K562 (cell line): ENCODE measurements at regions not wholly inside any gene's neighbourhood (a gene's known extent, or its start where the extent isn't known, plus 50 kb on each side); places are given as distances from the start of the nearest gene placed in this dataset.

Source experiments
- ATAC-seq: fragments of 200-7000 bp; cut with Tn5 transposase; 3 replicates; pipeline ENCODE4 v1.9.1; 2020; ENCODE audit warnings: moderate library complexity
- BruUV-seq: library from RNA; stranded (reverse); fragments of 400-500 nt; replicated peaks from 2 replicates; lab custom pipeline; 2021; lab: Mats Ljungman, UMichigan
- CTCF ChIA-PET: fragments of 300-600 bp; formaldehyde crosslinking; extraction: SDS; loops from one replicate; lab custom pipeline; 2021; ENCODE audit warnings: low intra/inter-chr PET ratio; lab: Yijun Ruan, JAX
- POLR2A ChIA-PET: fragments of 300-600, 350-650 bp; sonication (Branson Sonifier 250); formaldehyde crosslinking; extraction: SDS; loops from one replicate; lab custom pipeline; 2021; ENCODE audit warnings: antibody characterized with exemption, inconsistent platforms; lab: Yijun Ruan, JAX
- DNase-seq, 4 experiments: peaks; one replicate each; pipeline versions ENCODE4 v3.0.0 to v3.0.0-alpha.2; 2011 to 2018; ENCODE audit warnings: low spot score in 3 of 4, mixed read lengths in 3 of 4; ENCODE audit errors: extremely low read depth in 1 of 4
- FAIRE-seq: peaks from 2 replicates; lab custom pipeline; 2011; peaks lifted over from hg19 to GRCh38; lab: Jason Lieb, UNC
- H2AFZ ChIP-seq: 2 replicates; pipeline ENCODE4 v1.6.0; 2011; ENCODE audit warnings: low read depth, low read length, control low read depth, inconsistent platforms
- H3K27ac ChIP-seq: fragments of 200-600 bp; 3 replicates; pipeline ENCODE4 v1.8.0; 2011; ENCODE audit warnings: low read depth, mild to moderate bottlenecking, control low read depth, inconsistent platforms, low read length, moderate library complexity, mixed read lengths; ENCODE audit errors: extremely low read depth
- H3K27me3 ChIP-seq, 2 experiments: fragments of 300-600 bp in 1 of 2; 2 replicates in 1 of 2; 3 replicates in 1 of 2; pipeline versions ENCODE4 v1.6.0 to v1.8.0; 2011; ENCODE audit warnings: inconsistent platforms in 2 of 2, low read length in 2 of 2, mild to moderate bottlenecking in 1 of 2, mixed read lengths in 1 of 2, moderate library complexity in 1 of 2; ENCODE audit not compliant: control insufficient read depth in 2 of 2, insufficient read depth in 2 of 2
- H3K36me3 ChIP-seq: fragments of 300-600 bp; 3 replicates; pipeline ENCODE4 v1.8.0; 2011; ENCODE audit warnings: mild to moderate bottlenecking, low read length, inconsistent platforms; ENCODE audit not compliant: control insufficient read depth, insufficient read depth
- H3K4me1 ChIP-seq, 2 experiments: fragments of 200-600 bp in 1 of 2; replicated peaks in 1 of 2; 2 replicates in 1 of 2; 3 replicates in 1 of 2; pipeline versions ENCODE4 v1.5.1 to v1.8.0; 2011; ENCODE audit warnings: inconsistent platforms in 2 of 2, low read length in 2 of 2, mild to moderate bottlenecking in 1 of 2, mixed read lengths in 1 of 2, moderate library complexity in 1 of 2; ENCODE audit not compliant: control insufficient read depth in 2 of 2, insufficient read depth in 2 of 2
- H3K4me2 ChIP-seq: 2 replicates; pipeline ENCODE4 v1.6.1; 2011; ENCODE audit warnings: low read length, control low read depth, inconsistent platforms, mixed read lengths; ENCODE audit not compliant: insufficient read depth
- H3K4me3 ChIP-seq: fragments of 200-600 bp; sonication (generic), shearing (Covaris generic); 2 replicates; pipeline ENCODE4 v1.5.1; 2016; ENCODE audit warnings: control low read depth, inconsistent platforms
- H3K79me2 ChIP-seq: fragments of 200-600 bp; 3 replicates; pipeline ENCODE4 v1.8.0; 2011; ENCODE audit warnings: low read length, inconsistent platforms; ENCODE audit not compliant: control insufficient read depth, insufficient read depth
- H3K9ac ChIP-seq, 2 experiments: 2 replicates each; pipeline versions ENCODE4 v1.6.0 to v1.6.1; 2011; ENCODE audit warnings: low read depth in 2 of 2, low read length in 2 of 2, control low read depth in 1 of 2, inconsistent platforms in 1 of 2, mild to moderate bottlenecking in 1 of 2, mixed read lengths in 1 of 2; ENCODE audit not compliant: insufficient read depth in 1 of 2
- H3K9me1 ChIP-seq: one replicate; pipeline ENCODE4 v1.6.0; 2011; ENCODE audit warnings: inconsistent platforms, mild to moderate bottlenecking, low read length, moderate library complexity; ENCODE audit not compliant: control insufficient read depth, insufficient read depth
- H3K9me3 ChIP-seq: replicated peaks from 2 replicates; pipeline ENCODE4 v1.5.1; 2011; ENCODE audit warnings: low read depth, low read length, inconsistent platforms; ENCODE audit not compliant: control insufficient read depth, insufficient read depth
- H4K20me1 ChIP-seq: replicated peaks from 2 replicates; pipeline ENCODE4 v1.6.1; 2011; ENCODE audit warnings: low read length, inconsistent platforms, mixed read lengths; ENCODE audit not compliant: control insufficient read depth, insufficient read depth
- E2F5 ChIP-seq: sonication (generic); formaldehyde crosslinking; IDR thresholded peaks from 2 replicates; pipeline ENCODE4 v1.8.0; 2022; ENCODE audit warnings: mild to moderate bottlenecking, missing genetic modification reagents
- EGR1 ChIP-seq: fragments of 450-650 bp; conservative IDR thresholded peaks from 2 replicates; pipeline ENCODE4 v1.6.1; 2017; ENCODE audit warnings: mild to moderate bottlenecking
- ETS1 ChIP-seq: conservative IDR thresholded peaks from 2 replicates; pipeline ENCODE4 v1.6.1; 2011; ENCODE audit warnings: low read depth, mild to moderate bottlenecking, low read length; ENCODE audit not compliant: control insufficient read depth
- HDAC6 ChIP-seq: IDR thresholded peaks from 2 replicates; pipeline ENCODE4 v1.6.1; 2012; ENCODE audit warnings: low read depth, mild to moderate bottlenecking, control low read depth, inconsistent platforms, low read length, moderate library complexity
- HMG20A ChIP-seq: fragments of 450-650 bp; formaldehyde crosslinking; conservative IDR thresholded peaks from 2 replicates; pipeline ENCODE4 v1.4.0; 2020; ENCODE audit warnings: mild to moderate bottlenecking, mixed read lengths
- MCM7 ChIP-seq, 2 experiments: fragments of 450-650 bp; IDR thresholded peaks; 2 replicates each; pipeline ENCODE4 v1.6.1; 2016 to 2018
- NBN ChIP-seq: fragments of 450-650 bp; IDR thresholded peaks from 2 replicates; pipeline ENCODE4 v1.6.1; 2016; ENCODE audit warnings: low read depth, mild to moderate bottlenecking
- NFATC3 ChIP-seq: fragments of 450-650 bp; IDR thresholded peaks from 2 replicates; pipeline ENCODE4 v1.6.1; 2017; ENCODE audit warnings: mild to moderate bottlenecking
- RREB1 ChIP-seq: fragments of 250-450 bp; sonication (Bioruptor Pico); IDR thresholded peaks from 2 replicates; pipeline ENCODE4 v1.4.0; 2020
- XRCC3 ChIP-seq: fragments of 450-650 bp; IDR thresholded peaks from 2 replicates; pipeline ENCODE4 v1.6.1; 2017; ENCODE audit warnings: mild to moderate bottlenecking, moderate library complexity
- ZNF146 ChIP-seq: IDR thresholded peaks from one replicate; pipeline ENCODE4 v1.6.1; 2018; ENCODE audit warnings: missing compliant biosample characterization; ENCODE audit not compliant: unreplicated experiment
- ZNF561 ChIP-seq: fragments of 450-650 bp; formaldehyde crosslinking; conservative IDR thresholded peaks from 2 replicates; pipeline ENCODE4 v1.4.0; 2020; ENCODE audit warnings: mild to moderate bottlenecking, moderate library complexity
- ZNF764 ChIP-seq: fragments of 250-450 bp; sonication (Bioruptor Pico); IDR thresholded peaks from 2 replicates; pipeline ENCODE4 v1.4.0; 2020; ENCODE audit warnings: low read depth, mild to moderate bottlenecking, moderate library complexity
- WGBS: fragments of 100-300 bp; shearing (Covaris generic); methylation state at CpG from one replicate; pipeline ENCODE4 v1.1.6; 2016; ENCODE audit warnings: low coverage, mixed read lengths; ENCODE audit not compliant: insufficient coverage; ENCODE audit errors: missing lambda C conversion rate; 5-methylcytosine and 5-hydroxymethylcytosine counted together
- in situ Hi-C: fragments of 300-500 bp; cut with MboI; formaldehyde crosslinking; loops from 4 replicates; pipeline ENCODE4 v1.15.0; 2018; ENCODE audit warnings: inconsistent platforms, mixed read lengths
- intact Hi-C: fragments of 100-400 bp; cut with micrococcal nuclease; formaldehyde crosslinking; loops from 2 replicates; pipeline ENCODE4 v1.14.2; 2022

GRCh38 chr5:152632360-152632759, 227.3 kb upstream of the NMUR2 start:
- 0 out of 2 replicates have a peak, but pooled peaks cover 2% of the 10 kb centered on the region for H3K9me3 ChIP-seq
- WGBS: 4% methylated on average over 2 of the region's 2 CpGs
- CTCF ChIA-PET: no interaction called here
- H3K9me1 ChIP-seq: no peaks in the 10 kb centered on the region
- DNase-seq (no peak), ATAC-seq (no peak), FAIRE-seq (no peak)
- POLR2A ChIA-PET: no interaction called here
- H3K79me2 ChIP-seq: no peaks in the 10 kb centered on the region
- H4K20me1 ChIP-seq: no peaks in the 10 kb centered on the region
- H3K4me3 ChIP-seq: no peak overlapping the region
- no peak overlapping the region for H3K9ac ChIP-seq
- no peak overlapping the region for H2AFZ ChIP-seq
- no peaks in the 10 kb centered on the region for H3K27me3 ChIP-seq
- in situ Hi-C loops (no loop called here), intact Hi-C loops (no loop called here)
- H3K27ac ChIP-seq: no peak overlapping the region
- BruUV-seq: no TSS peak
- no peaks in the 10 kb centered on the region for H3K4me1 ChIP-seq
- no peak overlapping the region for H3K4me2 ChIP-seq
- H3K36me3 ChIP-seq: no peaks in the 10 kb centered on the region
- TF ChIP-seq ZNF146 (CRISPR knock-in tag) (no peak), NFATC3 (no peak), ETS1 (no peak), MCM7 (IDR thresholded peaks at IDR 0.05) (no peak), ZNF561 (CRISPR knock-in tag) (no peak), RREB1 (CRISPR knock-in tag) (no peak), EGR1 (no peak), XRCC3 (no peak), NBN (no peak), HDAC6 (no peak), E2F5 (CRISPR knock-in tag) (no peak), ZNF764 (CRISPR knock-in tag) (no peak), HMG20A (CRISPR knock-in tag) (no peak)
